T-helper 2 cell treated with Interferon-gamma antibody and Interleukin-4, amounts not matched to agents 5 μg/mL and 100 μg/mL, for 36 hours (primary cell): ENCODE measurements at regions not wholly inside any gene's neighbourhood (a gene's known extent, or its start where the extent isn't known, plus 50 kb on each side); places are given as distances from the start of the nearest gene placed in this dataset.

ENCODE experiments used
- DNase-seq: peaks from one replicate; pipeline ENCODE4 v3.0.0; 2021; ENCODE audit warnings: low spot score
- H3K27ac Mint-ChIP-seq: one replicate; pipeline ENCODE4 v1.8.0; 2021; ENCODE audit warnings: mild to moderate bottlenecking, mixed read lengths
- H3K27me3 Mint-ChIP-seq: one replicate; pipeline ENCODE4 v1.8.0; 2021; ENCODE audit warnings: low read depth, mixed read lengths
- H3K36me3 Mint-ChIP-seq: one replicate; pipeline ENCODE4 v1.8.0; 2021; ENCODE audit warnings: low read depth, mixed read lengths
- H3K4me1 Mint-ChIP-seq: one replicate; pipeline ENCODE4 v1.8.0; 2021; ENCODE audit warnings: low read depth, mixed read lengths
- H3K4me3 Mint-ChIP-seq: one replicate; pipeline ENCODE4 v1.8.0; 2022; ENCODE audit warnings: mild to moderate bottlenecking, moderate library complexity, mixed read lengths
- H3K9me3 Mint-ChIP-seq: one replicate; pipeline ENCODE4 v1.8.0; 2021; ENCODE audit warnings: mixed read lengths

DNA sequence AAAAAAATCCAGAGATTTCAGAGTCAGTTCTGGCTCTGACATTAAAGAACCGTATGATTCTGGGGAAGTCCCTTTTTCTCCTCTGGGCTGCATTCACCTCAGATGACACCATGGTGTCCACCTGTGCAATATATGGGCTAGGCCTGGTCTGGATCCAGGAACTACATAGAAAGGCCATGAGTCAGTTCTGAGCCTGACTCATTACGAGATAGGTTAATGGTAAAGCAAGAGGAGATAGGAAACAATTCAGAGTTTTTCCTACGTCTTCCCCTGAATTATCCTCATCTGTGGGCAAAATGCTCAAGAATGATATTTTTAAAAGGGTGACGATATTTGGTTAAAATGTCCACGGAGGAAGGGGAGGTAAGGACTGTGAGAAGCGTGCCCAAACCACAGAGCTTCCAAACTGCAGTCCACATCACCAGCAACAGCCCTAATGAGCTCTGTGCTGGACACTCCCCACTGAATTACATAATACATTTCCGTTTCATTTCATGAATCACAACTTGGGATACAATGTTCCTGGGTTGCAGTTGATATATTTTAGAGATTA is 180.1 kb upstream of the OSR1 start:
- Mint-ChIP-seq H3K27ac (no peak overlapping the region), H3K9me3 (no peaks in the 10 kb centered on the region), H3K4me1 (no peaks in the 10 kb centered on the region), H3K4me3 (no peak overlapping the region), H3K36me3 (no peaks in the 10 kb centered on the region), H3K27me3 (no peaks in the 10 kb centered on the region)
- no peak for DNase-seq

GRCh38 chr2:19536136-19536535 is 177.7 kb upstream of the OSR1 start:
- Mint-ChIP-seq H3K36me3 (no peaks in the 10 kb centered on the region), H3K9me3 (no peaks in the 10 kb centered on the region), H3K27me3 (peaks cover 4% of the 10 kb centered on the region), H3K4me3 (no peak overlapping the region), H3K27ac (no peak overlapping the region), H3K4me1 (no peaks in the 10 kb centered on the region)
- no peak for DNase-seq

- no peak overlapping the region for H3K27ac Mint-ChIP-seq
- H3K4me1 Mint-ChIP-seq, result no peaks in the 10 kb centered on the region
- no peaks in the 10 kb centered on the region for H3K36me3 Mint-ChIP-seq
- DNase-seq, result no peak
- no peak overlapping the region for H3K4me3 Mint-ChIP-seq
- H3K9me3 Mint-ChIP-seq, result no peaks in the 10 kb centered on the region
- H3K27me3 Mint-ChIP-seq, result peaks cover 7% of the 10 kb centered on the region
Measured at GRCh38 chr2:19532547-19533196, 174.2 kb upstream of the OSR1 start.

DNA sequence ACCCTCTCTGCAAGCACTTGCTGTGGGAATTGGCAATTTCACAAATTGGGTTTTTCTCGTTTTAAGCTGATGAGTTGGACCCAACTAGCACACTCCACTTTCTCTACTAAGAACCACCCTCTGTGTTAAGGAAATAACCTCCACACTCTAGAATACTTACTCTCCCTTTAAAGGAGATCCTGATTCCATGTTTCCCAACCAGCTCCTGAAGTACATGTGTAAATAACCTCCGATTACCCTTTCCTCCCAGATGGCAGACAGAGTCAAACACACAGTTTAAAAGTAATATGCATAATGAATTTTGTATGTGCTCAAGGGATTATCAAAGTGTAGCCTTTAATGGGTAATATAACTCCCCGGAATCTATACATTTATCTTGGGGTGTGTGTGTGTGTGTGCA is 171.3 kb upstream of the OSR1 start:
- Mint-ChIP-seq H3K27ac (no peak overlapping the region), H3K4me1 (no peaks in the 10 kb centered on the region), H3K36me3 (no peaks in the 10 kb centered on the region), H3K27me3 (peaks cover 7% of the 10 kb centered on the region), H3K9me3 (no peaks in the 10 kb centered on the region), H3K4me3 (no peak overlapping the region)
- no peak for DNase-seq

DNA sequence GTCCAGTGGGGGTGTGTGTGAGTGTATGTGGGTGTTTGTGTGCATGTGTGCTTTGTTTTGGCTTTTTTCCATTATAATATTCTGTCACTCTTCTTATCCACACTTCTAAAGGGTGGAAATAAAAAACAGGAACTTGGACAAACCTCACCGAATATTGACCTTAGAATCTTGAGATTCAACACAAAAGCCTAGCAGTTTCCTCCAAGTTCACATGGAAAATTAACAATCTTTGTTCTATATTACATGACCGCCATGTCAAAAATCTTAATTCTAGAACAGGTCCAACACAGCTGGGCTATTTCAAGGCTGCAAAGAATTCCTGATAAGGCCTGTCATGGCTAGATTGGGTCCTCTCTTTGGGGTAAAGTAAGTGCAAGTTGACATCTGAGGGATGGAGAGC is 169.3 kb upstream of the OSR1 start:
- Mint-ChIP-seq H3K4me3 (no peak overlapping the region), H3K9me3 (no peaks in the 10 kb centered on the region), H3K36me3 (no peaks in the 10 kb centered on the region), H3K27me3 (peaks cover 7% of the 10 kb centered on the region), H3K4me1 (no peaks in the 10 kb centered on the region), H3K27ac (no peak overlapping the region)
- DNase-seq, result no peak

- Mint-ChIP-seq H3K27me3 (peaks cover 4% of the 10 kb centered on the region), H3K27ac (no peak overlapping the region), H3K36me3 (no peaks in the 10 kb centered on the region), H3K9me3 (no peaks in the 10 kb centered on the region), H3K4me1 (no peaks in the 10 kb centered on the region), H3K4me3 (no peak overlapping the region)
- DNase-seq, result no peak
Measured at GRCh38 chr2:19525313-19525712, 166.9 kb upstream of the OSR1 start.

DNA sequence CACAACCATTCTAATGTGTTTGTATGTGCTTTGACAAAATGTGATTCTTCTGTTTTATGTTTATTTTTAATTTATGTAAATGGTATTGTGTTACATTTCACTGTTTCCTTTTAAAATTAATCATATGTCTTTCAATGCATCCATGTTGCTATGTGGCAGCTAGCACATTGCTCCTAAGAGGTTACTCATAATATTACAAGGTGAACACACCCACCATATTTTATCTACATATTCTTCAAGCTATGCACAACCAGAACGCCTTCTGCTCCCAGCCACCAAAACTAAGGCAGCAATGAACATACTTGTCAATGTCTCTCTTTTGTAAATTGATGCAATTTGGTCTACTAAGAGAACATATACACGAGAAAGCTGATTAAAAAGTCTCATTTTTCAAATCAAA is 160.6 kb upstream of the OSR1 start:
- H3K4me3 Mint-ChIP-seq, result no peak overlapping the region
- peaks cover 4% of the 10 kb centered on the region for H3K27me3 Mint-ChIP-seq
- no peak for DNase-seq
- no peaks in the 10 kb centered on the region for H3K36me3 Mint-ChIP-seq
- no peak overlapping the region for H3K27ac Mint-ChIP-seq
- H3K4me1 Mint-ChIP-seq, result no peaks in the 10 kb centered on the region
- no peaks in the 10 kb centered on the region for H3K9me3 Mint-ChIP-seq

DNA sequence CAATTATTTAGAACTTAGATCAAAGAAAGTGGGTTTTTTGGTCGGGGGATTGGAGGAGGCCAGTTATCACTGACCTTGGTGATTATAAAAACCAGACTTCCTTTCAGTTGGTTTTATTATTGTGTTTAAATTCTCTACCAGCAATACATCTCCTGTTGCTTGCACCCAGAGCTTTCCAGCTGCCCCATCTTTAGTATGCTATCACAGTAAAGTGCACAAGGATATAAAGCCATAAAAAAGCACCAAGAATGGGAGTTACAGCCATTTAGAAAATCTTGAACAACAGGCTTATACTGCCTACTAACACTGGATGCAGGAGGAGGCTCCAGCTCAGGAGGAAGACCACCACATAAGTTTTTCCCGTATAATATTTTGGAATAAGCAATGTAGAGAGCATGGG is 148.7 kb upstream of the OSR1 start:
- H3K4me1 Mint-ChIP-seq, result no peaks in the 10 kb centered on the region
- H3K27me3 Mint-ChIP-seq, result peaks cover 17% of the 10 kb centered on the region
- H3K27ac Mint-ChIP-seq, result no peak overlapping the region
- H3K4me3 Mint-ChIP-seq, result no peak overlapping the region
- no peaks in the 10 kb centered on the region for H3K36me3 Mint-ChIP-seq
- DNase-seq, result no peak
- H3K9me3 Mint-ChIP-seq, result no peaks in the 10 kb centered on the region

- no peaks in the 10 kb centered on the region for H3K36me3 Mint-ChIP-seq
- H3K4me1 Mint-ChIP-seq, result no peaks in the 10 kb centered on the region
- DNase-seq, result no peak
- H3K27me3 Mint-ChIP-seq, result peaks cover 22% of the 10 kb centered on the region
- no peak overlapping the region for H3K27ac Mint-ChIP-seq
- no peak overlapping the region for H3K4me3 Mint-ChIP-seq
- no peaks in the 10 kb centered on the region for H3K9me3 Mint-ChIP-seq
Measured at GRCh38 chr2:19505199-19506136, 147.0 kb upstream of the OSR1 start.

DNA sequence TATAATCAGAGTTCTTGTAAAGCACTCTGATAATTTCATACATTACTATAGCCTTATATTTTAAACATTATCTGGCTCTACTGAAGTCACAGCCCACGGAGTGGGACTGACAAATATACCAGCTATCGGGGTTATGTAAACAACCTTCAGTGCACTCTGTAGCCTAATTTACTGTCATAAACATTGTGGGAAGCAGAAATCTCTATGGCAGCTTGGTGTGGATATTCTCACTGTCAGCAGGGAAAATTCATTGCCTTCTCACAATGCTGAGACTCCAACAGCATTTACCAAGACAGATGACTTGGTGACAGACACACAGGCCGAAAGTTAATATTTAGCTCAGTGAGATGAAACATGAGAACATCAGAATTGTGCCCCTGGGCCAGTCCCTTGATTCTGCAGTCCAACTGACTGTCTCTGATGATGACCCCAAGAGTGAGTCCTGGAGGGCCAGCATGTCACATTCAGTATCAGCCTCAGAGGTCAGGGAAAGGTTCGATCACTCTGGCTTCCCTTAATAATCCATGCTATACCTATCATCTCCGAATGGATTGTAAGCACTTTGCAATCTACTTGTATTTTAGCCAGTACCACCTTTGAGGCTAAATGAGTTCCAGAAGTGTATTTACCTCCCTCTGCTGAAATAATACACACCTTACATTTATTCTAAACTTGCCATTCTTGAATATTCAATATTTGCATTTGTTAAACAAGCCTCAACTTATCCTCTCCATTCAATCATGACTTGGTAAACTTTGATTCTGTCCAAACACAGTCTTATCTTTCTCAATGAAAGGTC is 146.2 kb upstream of the OSR1 start:
- DNase-seq, result no peak
- Mint-ChIP-seq H3K36me3 (no peaks in the 10 kb centered on the region), H3K9me3 (no peaks in the 10 kb centered on the region), H3K27ac (no peak overlapping the region), H3K4me3 (no peak overlapping the region), H3K27me3 (peaks cover 22% of the 10 kb centered on the region), H3K4me1 (no peaks in the 10 kb centered on the region)

DNA sequence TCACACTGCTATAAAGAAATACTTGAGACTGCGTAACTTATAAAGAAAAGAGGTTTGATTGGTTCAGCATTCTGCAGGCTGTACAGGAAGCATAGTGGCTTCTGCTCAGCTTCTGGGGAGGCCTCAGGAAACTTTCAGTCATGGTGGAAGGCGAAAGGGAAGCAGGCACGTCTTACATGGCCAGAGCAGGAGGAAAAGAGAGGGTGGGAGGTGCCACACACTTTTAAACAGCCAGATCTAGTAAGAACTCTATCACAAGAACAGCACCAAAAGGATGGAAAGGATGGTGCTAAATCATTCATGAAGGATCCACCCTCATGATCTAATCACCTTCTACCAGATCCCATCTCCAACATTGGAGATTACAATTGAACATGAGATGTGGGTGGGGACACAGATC is 145.5 kb upstream of the OSR1 start:
- H3K4me3 Mint-ChIP-seq, result no peak overlapping the region
- H3K4me1 Mint-ChIP-seq, result no peaks in the 10 kb centered on the region
- H3K36me3 Mint-ChIP-seq, result no peaks in the 10 kb centered on the region
- H3K9me3 Mint-ChIP-seq, result no peaks in the 10 kb centered on the region
- no peak overlapping the region for H3K27ac Mint-ChIP-seq
- peaks cover 21% of the 10 kb centered on the region for H3K27me3 Mint-ChIP-seq
- no peak for DNase-seq

DNA sequence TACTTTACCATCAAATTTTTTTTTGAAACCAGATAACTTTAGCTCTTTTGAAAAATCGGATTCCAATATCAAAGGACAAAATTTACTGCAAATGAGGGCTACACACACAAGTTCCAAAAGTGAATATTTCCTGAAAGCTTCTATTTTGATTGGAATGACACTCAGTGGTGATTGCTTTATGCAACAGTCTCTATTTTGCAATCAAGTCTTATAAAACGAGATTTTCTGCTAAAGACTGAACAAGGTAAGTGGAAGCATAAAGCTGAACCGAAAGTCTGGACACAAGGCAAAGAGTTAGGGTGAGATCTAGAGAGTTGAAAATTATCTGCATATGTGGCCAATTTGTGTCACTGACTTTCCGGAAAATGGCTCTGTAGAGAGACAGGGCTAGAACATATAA is 145.0 kb upstream of the OSR1 start:
- Mint-ChIP-seq H3K27ac (no peak overlapping the region), H3K36me3 (no peaks in the 10 kb centered on the region), H3K27me3 (peaks cover 21% of the 10 kb centered on the region), H3K9me3 (no peaks in the 10 kb centered on the region), H3K4me3 (no peak overlapping the region), H3K4me1 (no peaks in the 10 kb centered on the region)
- DNase-seq, result no peak

DNA sequence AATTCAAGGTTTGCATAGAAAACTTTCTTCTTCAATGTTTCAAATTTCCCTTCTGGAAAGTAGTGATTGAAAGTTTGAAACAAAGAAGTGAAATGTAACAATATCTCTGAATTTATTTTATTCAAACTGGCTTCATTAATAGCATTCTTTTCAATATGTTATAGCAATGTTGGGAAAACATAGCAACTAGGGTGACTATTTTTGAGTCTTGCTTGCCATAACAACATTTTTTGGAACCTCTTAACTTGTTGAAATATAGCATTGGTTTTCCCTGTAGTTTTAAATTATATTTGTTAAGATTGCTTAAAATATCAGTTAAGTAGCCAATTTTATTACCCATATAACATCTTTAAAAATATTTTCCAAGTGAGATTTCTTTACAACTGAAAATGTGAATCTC is 141.7 kb upstream of the OSR1 start:
- Mint-ChIP-seq H3K4me1 (no peaks in the 10 kb centered on the region), H3K9me3 (no peaks in the 10 kb centered on the region), H3K27ac (no peak overlapping the region), H3K36me3 (no peaks in the 10 kb centered on the region), H3K27me3 (peaks cover 25% of the 10 kb centered on the region), H3K4me3 (no peak overlapping the region)
- DNase-seq, result no peak

GRCh38 chr2:19496646-19497045 is 138.2 kb upstream of the OSR1 start:
- Mint-ChIP-seq H3K9me3 (no peaks in the 10 kb centered on the region), H3K36me3 (no peaks in the 10 kb centered on the region)

More at GRCh38 chr2:19496646-19497045, 138.2 kb upstream of the OSR1 start:
- H3K27me3 Mint-ChIP-seq, result peaks cover 14% of the 10 kb centered on the region
- DNase-seq, result no peak
- H3K27ac Mint-ChIP-seq, result no peak overlapping the region
- no peak overlapping the region for H3K4me3 Mint-ChIP-seq
- H3K4me1 Mint-ChIP-seq, result no peaks in the 10 kb centered on the region
